ENCODE measurements at regions not wholly inside any gene's neighbourhood (a gene's known extent, or its start where the extent isn't known, plus 50 kb on each side); places are given as distances from the start of the nearest gene placed in this dataset.
"Not testable (repeated sequence)": the region's sequence is repeated elsewhere in the genome, so short reads cannot be mapped to it uniquely, and the experiment has no call there.

DNA sequence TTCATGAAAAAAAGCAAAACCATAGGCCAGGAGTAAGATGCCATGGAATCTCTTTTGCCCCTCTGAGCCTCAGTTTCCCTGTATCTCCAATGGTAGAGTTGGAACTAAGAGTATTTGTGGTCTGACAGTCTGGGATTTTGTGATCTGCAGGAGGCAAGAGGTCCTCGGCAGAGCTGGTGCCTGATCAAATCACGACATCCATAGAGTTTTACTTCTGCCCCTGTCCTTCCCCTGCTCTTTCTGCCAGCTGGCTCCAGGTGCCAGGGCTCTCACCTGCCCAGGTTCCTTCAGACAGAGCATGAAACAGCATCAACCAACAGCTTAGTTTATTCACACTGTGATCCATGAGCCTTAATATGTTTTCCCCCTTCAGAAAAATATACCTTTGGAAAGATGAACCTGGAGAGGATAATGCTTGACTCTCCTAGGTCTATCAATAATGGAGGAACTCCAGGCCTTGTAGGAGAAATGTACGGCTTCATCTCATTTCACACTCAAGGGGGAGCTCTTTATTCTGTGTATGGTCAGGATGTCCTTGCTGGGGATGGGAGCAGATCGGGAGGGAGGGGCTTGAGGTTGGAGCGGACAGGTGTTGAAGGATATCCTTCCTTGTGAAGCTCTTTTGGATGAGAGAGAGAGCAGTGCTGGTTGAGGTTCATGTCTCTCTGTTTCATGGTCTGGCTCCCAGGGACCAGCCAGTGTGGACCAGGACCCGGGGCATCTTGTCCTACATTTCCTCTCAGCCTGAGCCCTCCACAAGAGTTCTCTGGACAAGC is 309.9 kb downstream of the RPLP1 start:
- peak in 3 of 8 experiments; percentile 15 to 61 (median 15) for ATAC-seq (replicated peaks in 6 of 8)
- 20 to 80% (median 60%) methylated on average over 1 to 6 of the region's 6 CpGs; no CpG with 5 or more reads in 5 of the 10 experiments for WGBS, 10 experiments
- H3K4me3 ChIP-seq = no peak overlapping the region
- in situ Hi-C loops (cut with MboI; ENCODE audit: low pct_unique_long_range_greater_than_20kb in 2 of 9, low sequenced_read_pairs in 9 of 9, unreplicated experiment in 9 of 9) = no loop called here
- peaks cover 4 to 9% of the 10 kb centered on the region in 2 donors for H3K4me1 ChIP-seq (replicated peaks in 1 of 2)
- no peak overlapping the region for H3K27ac ChIP-seq

DNA sequence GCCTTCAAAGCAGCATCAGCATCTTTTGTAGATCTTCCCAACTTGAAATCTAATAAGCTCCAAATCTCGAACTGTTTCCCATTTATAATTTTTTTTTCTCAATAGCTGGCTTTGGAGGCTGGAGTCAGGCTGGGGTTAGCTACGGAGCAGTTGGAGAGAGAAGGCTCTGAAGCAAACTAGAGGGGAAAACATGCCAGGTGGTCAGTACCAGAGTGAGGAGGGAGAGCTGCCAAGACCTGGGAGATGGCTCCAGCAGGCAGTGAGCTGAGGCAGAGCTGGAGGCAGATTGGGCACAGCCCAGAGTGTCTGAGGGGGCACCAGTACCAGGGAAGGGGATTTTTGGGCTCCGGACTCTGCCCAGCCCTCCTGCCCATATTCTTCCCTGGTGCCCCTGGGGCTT is 311.2 kb downstream of the RPLP1 start:
- in situ Hi-C loops (cut with MboI; ENCODE audit: low pct_unique_long_range_greater_than_20kb in 2 of 9, low sequenced_read_pairs in 9 of 9, unreplicated experiment in 9 of 9) = no loop called here
- ATAC-seq (replicated peaks in 6 of 8) = no peak
- WGBS, 10 experiments = 0 to 73% (median 60%) methylated on average over 1 to 3 of the region's 3 CpGs; no CpG with 5 or more reads in 1 of the 10 experiments
- Histone ChIP-seq H3K27ac (no peak overlapping the region), H3K4me3 (no peak overlapping the region), H3K4me1 (replicated peaks in 1 of 2) (peaks cover 4 to 6% of the 10 kb centered on the region in 2 donors)

DNA sequence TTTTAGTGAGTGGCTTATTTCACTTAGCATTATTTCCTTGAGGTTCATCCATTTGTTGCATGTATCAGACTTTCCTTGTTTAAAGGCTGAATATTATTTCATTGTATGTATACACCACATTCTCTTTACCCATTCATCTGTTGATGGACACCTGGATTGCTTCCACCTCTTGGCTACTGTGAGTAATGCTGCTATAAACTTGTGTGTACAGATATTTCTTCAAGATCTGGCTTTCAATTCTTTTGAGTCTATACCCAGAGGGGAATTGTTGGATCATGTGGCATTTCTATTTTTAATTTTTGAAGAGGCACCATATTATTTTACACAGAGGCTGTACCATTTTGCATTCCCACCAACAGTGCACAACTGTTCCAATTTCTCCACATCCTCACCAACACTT is 313.5 kb downstream of the RPLP1 start:
- Histone ChIP-seq H3K4me1 (replicated peaks in 1 of 2) (peaks cover 0 to 4% of the 10 kb centered on the region in 2 donors), H3K4me3 (no peak overlapping the region), H3K27ac (no peak overlapping the region)
- no peak for ATAC-seq (replicated peaks in 6 of 8)
- in situ Hi-C loops (cut with MboI; ENCODE audit: low pct_unique_long_range_greater_than_20kb in 2 of 9, low sequenced_read_pairs in 9 of 9, unreplicated experiment in 9 of 9) = no loop called here

DNA sequence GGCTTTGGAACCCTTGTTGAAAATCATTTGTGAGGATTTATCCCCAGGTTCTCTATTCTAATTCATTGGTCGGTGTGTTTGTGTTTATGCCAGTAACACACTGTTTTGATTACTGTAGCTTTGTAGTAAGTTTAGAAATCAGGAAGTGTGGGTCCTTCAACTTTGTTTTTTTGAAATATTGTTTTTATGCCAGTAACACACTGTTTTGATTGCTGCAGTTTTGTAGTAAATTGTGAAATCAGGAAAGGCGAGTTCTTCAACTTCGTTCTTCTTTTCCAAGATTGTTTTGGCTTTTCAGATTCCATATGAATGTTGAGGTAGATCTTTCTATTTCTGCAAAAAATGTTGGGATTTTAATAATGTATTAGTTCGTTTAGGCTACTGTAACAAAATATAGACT is 314.6 kb downstream of the RPLP1 start:
- peaks cover 0 to 4% of the 10 kb centered on the region in 2 donors for H3K4me1 ChIP-seq (replicated peaks in 1 of 2)
- 0 to 100% (median 77%) methylated on average over 1 to 4 of the region's 4 CpGs for WGBS, 10 experiments
- ATAC-seq (replicated peaks in 6 of 8) = no peak
- in situ Hi-C loops (cut with MboI; ENCODE audit: low pct_unique_long_range_greater_than_20kb in 2 of 9, low sequenced_read_pairs in 9 of 9, unreplicated experiment in 9 of 9) = no loop called here
- no peak overlapping the region for H3K27ac ChIP-seq
- H3K4me3 ChIP-seq = no peak overlapping the region

DNA sequence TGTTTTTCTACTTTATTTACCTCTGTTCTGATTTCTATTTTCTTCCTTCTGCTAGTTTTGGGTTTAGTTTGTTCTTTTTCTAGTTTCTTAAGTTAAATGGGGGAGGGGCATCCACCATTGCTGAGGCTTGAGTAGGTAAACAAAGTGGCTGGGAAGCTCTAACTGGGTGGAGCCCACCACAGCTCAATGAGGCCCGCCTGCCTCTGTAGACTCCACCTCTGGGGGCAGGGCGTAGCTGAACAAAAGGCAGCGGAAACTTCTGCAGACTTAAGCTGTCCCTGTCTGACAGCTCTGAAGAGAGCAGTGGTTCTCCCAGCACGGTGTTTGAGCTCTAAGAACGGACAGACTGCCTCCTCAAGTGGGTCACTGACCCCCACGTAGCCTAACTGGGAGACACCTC is 316.7 kb downstream of the RPLP1 start:
- in situ Hi-C loops (cut with MboI; ENCODE audit: low pct_unique_long_range_greater_than_20kb in 2 of 9, low sequenced_read_pairs in 9 of 9, unreplicated experiment in 9 of 9); H3K4me3 ChIP-seq; H3K4me1 ChIP-seq (replicated peaks in 1 of 2); ATAC-seq (replicated peaks in 6 of 8); H3K27ac ChIP-seq: not testable (repeated sequence)
- 14 to 60% (median 27%) methylated on average over 1 to 5 of the region's 6 CpGs; no CpG with 5 or more reads in 2 of the 10 experiments for WGBS, 10 experiments

DNA sequence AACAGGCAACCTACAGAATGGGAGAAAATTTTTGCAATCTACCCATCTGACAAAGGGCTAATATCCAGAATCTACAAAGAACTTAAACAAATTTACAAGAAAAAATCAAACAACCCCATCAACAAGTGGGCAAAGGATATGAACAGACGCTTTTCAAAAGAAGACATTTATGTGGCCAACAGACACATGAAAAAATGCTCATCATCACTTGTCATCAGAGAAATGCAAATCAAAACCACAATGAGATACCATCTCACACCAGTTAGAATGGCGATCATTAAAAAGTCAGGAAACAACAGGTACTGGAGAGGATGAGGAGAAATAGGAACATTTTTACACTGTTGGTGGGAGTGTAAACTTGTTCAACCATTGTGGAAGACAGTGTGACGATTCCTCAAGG is 321.6 kb downstream of the RPLP1 start:
- in situ Hi-C loops (cut with MboI; ENCODE audit: low pct_unique_long_range_greater_than_20kb in 2 of 9, low sequenced_read_pairs in 9 of 9, unreplicated experiment in 9 of 9); H3K27ac ChIP-seq; ATAC-seq (replicated peaks in 6 of 8); H3K4me3 ChIP-seq; H3K4me1 ChIP-seq (replicated peaks in 1 of 2): not testable (repeated sequence)
- 43 to 100% (median 90%) methylated on average over 1 to 3 of the region's 3 CpGs; no CpG with 5 or more reads in 3 of the 10 experiments for whole genome bisulfite sequencing, 10 experiments

DNA sequence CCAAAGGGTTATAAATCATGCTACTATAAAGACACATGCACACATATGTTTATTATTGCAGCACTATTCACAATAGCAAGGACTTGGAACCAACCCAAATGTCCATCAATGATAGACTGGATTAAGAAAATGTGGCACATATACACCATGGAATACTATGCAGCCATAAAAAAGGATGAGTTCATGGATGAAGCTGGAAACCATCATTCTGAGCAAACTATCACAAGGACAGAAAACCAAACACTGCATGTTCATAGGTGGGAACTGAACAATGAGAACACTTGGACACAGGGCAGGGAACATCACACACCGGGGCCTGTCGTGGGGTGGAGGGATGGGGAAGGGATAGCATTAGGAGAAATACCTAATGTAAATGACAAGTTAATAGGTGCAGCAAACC is 322.1 kb downstream of the RPLP1 start:
- WGBS, 10 experiments = 80 to 100% (median 91%) methylated on average over 1 to 2 of the region's 2 CpGs; no CpG with 5 or more reads in 4 of the 10 experiments
- H3K4me3 ChIP-seq; ATAC-seq (replicated peaks in 6 of 8); H3K27ac ChIP-seq; in situ Hi-C loops (cut with MboI; ENCODE audit: low pct_unique_long_range_greater_than_20kb in 2 of 9, low sequenced_read_pairs in 9 of 9, unreplicated experiment in 9 of 9); H3K4me1 ChIP-seq (replicated peaks in 1 of 2): not testable (repeated sequence)

DNA sequence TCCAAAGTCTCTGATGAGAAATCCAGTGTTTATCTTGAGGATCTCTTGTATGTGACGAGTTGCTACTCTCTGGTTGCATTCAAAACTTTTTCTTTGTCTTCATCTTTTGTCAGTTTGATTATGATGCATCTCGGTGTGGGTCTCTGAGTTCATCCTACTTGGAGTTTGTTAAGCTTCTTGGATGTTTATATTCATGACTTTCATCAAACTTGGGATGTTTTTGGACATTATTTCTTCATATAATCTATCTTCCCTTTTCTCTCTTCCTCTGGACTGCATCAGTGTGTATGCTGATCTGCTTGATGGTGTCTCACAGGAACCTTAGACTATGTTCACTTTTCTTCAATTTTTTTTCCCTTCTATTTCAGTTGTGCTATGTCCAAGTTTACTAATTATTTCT is 320.4 kb downstream of the TLE3 start:
- WGBS, 10 experiments = 0 to 100% (median 70%) methylated on average over 1 to 2 of the region's 2 CpGs; no CpG with 5 or more reads in 1 of the 10 experiments
- in situ Hi-C loops (cut with MboI; ENCODE audit: low pct_unique_long_range_greater_than_20kb in 2 of 9, low sequenced_read_pairs in 9 of 9, unreplicated experiment in 9 of 9) = no loop called here

DNA sequence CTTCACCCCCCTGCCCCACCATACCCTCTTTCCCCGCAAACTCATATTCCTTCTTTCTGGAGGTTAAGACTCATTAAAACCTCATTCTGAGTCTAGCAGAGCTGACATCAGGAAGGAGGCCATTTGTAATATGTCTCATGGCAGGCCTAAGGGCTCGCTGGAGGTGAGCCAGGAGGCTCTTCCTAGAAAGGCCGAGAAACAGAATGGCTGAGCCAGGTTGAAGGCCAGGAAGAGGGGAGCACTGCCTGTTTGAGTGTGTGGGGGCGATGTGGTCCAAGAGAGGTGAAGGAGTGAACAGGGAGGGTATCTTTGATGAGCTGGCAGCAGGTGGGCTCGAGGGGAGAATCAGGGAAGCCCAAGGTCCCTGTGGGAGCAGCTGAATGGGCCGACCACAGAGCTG is 317.3 kb downstream of the TLE3 start:
- no peak overlapping the region for H3K4me3 ChIP-seq
- peak in 2 of 8 experiments; percentile 15 to 38 for ATAC-seq (replicated peaks in 6 of 8)
- no peak overlapping the region for H3K27ac ChIP-seq
- H3K4me1 ChIP-seq (replicated peaks in 1 of 2) = peaks cover 12 to 16% of the 10 kb centered on the region in 2 donors
- in situ Hi-C loops (cut with MboI; ENCODE audit: low pct_unique_long_range_greater_than_20kb in 2 of 9, low sequenced_read_pairs in 9 of 9, unreplicated experiment in 9 of 9) = no loop called here
- 57 to 100% (median 73%) methylated on average over 1 to 4 of the region's 6 CpGs; no CpG with 5 or more reads in 3 of the 10 experiments for WGBS, 10 experiments

More for the DNA sequence above, 320.4 kb downstream of the TLE3 start:
- ATAC-seq (replicated peaks in 6 of 8) = no peak
- Histone ChIP-seq H3K4me3 (no peak overlapping the region), H3K4me1 (replicated peaks in 1 of 2) (peaks cover 5 to 8% of the 10 kb centered on the region in 2 donors), H3K27ac (no peak overlapping the region)

DNA sequence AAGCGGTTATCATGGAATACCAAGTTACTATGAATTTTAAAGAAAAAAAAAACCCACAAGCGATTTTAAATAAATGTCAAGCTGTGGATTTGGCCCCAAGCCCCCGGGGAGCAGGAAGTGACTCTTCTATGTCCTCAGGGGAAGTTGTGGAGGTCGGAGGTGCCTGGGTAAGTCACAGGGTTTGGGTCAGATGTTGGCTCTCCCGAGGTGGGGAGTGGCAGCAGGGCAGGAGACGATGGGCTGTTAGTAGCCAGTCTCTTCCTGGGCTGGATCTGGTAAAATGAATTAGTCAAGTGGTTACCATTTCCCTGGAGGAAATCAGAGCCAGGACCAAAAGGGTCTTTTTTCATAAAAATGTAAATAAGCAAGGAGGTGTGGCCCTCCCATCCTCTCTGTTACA is 316.7 kb downstream of the TLE3 start:
- Histone ChIP-seq H3K4me3 (no peak overlapping the region), H3K27ac (no peak overlapping the region), H3K4me1 (replicated peaks in 1 of 2) (peaks cover 12 to 16% of the 10 kb centered on the region in 2 donors)
- in situ Hi-C loops (cut with MboI; ENCODE audit: low pct_unique_long_range_greater_than_20kb in 2 of 9, low sequenced_read_pairs in 9 of 9, unreplicated experiment in 9 of 9) = no loop called here
- WGBS, 10 experiments = 47 to 80% (median 69%) methylated on average over 1 to 5 of the region's 6 CpGs; no CpG with 5 or more reads in 2 of the 10 experiments
- no peak for ATAC-seq (replicated peaks in 6 of 8)

DNA sequence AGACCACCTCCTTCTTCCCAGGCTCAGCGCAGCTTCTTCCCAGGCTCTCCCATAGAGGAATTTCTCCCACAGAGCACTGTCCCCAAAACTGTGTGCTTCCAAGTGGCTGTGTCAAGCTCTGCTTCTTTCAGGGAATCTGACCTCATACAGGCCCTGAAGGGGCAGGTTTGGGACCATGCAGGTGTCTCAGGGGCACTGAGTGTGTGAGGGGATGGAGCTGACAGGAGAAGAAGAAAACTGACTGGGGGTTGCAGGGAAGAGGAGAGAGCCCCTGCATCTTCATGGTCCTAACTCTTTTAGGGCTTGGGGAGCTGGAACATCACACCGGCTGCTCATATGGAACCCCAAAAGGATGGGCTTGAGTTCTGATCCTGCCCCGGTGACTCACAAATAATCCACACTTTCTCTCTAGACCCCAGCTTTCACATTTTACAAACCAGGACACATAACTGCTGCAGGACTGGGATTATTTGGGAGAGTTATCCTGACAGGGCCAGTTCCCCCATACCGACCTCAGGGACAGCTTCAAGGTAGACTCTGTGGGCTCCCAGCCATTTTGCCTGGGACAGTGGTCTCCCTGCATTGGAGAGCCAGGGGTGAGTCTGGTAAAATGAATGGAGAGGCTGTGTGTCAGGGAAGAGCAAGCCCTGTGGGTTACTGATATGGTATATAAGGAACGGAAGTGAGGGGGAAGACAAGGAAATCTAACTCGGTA is 316.1 kb downstream of the TLE3 start:
- no peak for ATAC-seq (replicated peaks in 6 of 8)
- in situ Hi-C loops (cut with MboI; ENCODE audit: low pct_unique_long_range_greater_than_20kb in 2 of 9, low sequenced_read_pairs in 9 of 9, unreplicated experiment in 9 of 9) = no loop called here
- WGBS, 10 experiments = 67 to 100% (median 92%) methylated on average over 1 to 4 of the region's 6 CpGs; no CpG with 5 or more reads in 5 of the 10 experiments
- Histone ChIP-seq H3K4me3 (no peak overlapping the region), H3K27ac (no peak overlapping the region), H3K4me1 (replicated peaks in 1 of 2) (peaks cover 12 to 16% of the 10 kb centered on the region in 2 donors)

DNA sequence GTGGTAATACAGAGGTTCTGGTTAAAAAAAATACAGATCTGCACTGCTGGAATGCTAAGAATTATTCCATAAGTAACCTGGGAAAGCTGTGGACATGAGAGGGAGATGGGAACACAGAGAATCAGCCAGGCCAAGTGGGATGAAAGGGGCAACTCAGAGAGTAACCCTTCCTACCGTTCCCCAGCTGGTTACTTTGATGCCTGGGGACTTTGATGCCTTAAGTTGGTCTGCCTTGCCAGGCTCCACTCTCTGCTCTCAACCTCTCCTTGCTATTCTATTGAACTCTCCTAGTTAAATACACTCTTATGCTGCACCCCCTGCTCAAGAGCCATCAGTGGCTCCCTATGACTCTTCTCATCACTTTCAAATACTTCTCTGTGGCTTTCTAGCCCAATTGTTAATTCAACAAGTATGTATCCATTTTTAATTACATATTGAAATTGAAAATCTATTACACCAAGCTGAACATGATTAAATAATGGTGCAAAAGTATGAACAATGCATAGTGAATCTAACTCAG is 315.5 kb downstream of the TLE3 start:
- Histone ChIP-seq H3K4me1 (replicated peaks in 1 of 2) (peaks cover 12 to 16% of the 10 kb centered on the region in 2 donors), H3K4me3 (no peak overlapping the region), H3K27ac (no peak overlapping the region)
- 50 to 100% (median 100%) methylated on average over 1 of the region's 1 CpG; no CpG with 5 or more reads in 5 of the 10 experiments for WGBS, 10 experiments
- in situ Hi-C loops (cut with MboI; ENCODE audit: low pct_unique_long_range_greater_than_20kb in 2 of 9, low sequenced_read_pairs in 9 of 9, unreplicated experiment in 9 of 9) = no loop called here
- ATAC-seq (replicated peaks in 6 of 8) = no peak

DNA sequence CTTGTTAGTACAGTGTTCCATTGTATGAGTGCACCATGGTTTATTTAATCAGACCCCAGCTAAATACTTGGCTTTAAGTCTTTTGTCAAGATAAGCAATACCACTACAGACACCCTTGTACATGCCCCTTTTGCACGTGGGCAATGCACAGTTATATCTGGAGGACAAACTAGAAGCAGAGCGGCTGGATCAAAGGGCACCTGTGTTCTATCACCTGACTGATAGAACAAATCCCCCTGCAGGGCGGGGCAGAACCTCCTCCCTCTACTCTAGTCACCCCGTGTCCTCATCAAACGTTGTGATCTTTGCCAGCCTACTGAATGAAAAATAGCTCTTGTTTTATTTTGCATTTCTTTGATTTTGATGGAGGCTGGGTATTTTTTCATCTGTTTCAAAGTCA is 314.9 kb downstream of the TLE3 start:
- peak in 1 of 8 experiments; percentile 16 for ATAC-seq (replicated peaks in 6 of 8)
- in situ Hi-C loops (cut with MboI; ENCODE audit: low pct_unique_long_range_greater_than_20kb in 2 of 9, low sequenced_read_pairs in 9 of 9, unreplicated experiment in 9 of 9) = no loop called here
- Histone ChIP-seq H3K4me3 (no peak overlapping the region), H3K4me1 (replicated peaks in 1 of 2) (peaks cover 12 to 16% of the 10 kb centered on the region in 2 donors), H3K27ac (no peak overlapping the region)
- WGBS, 10 experiments = 17 to 71% (median 50%) methylated on average over 1 to 5 of the region's 5 CpGs; no CpG with 5 or more reads in 2 of the 10 experiments
